ENCODE measurements at regions not wholly inside any gene's neighbourhood (a gene's known extent, or its start where the extent isn't known, plus 50 kb on each side); places are given as distances from the start of the nearest gene placed in this dataset.

DNA sequence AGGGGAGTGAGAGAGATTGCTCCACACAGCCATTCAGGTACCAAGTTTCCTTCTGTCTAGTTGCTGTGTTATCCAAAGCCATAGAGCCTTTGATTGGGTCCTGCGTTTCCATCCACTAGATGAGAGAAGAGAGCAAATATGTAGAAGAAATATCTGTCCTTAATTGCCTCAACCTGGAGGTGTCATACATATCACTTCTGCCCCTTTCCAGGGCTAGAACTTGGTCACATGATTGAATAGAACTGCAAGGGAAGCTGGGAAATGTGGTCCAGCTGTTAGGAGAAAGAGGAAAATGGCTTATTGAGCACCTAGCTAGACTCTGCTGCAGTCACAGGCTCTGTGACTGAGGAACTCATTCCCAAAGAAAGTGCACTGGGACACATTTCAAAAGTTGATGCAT, 115.6 kb upstream of the JAG1 start:
- TF ChIP-seq POLR2A (IDR thresholded peaks at IDR 0.05) (no peak), CTCF (IDR thresholded peaks at IDR 0.05) (no peak)

Data from uterus (tissue), 2 donors.